ENCODE measurements at regions not wholly inside any gene's neighbourhood (a gene's known extent, or its start where the extent isn't known, plus 50 kb on each side); places are given as distances from the start of the nearest gene placed in this dataset.

- no peak for TF ChIP-seq CTCF (IDR thresholded peaks at IDR 0.05 in 2 of 3, conservative IDR thresholded peaks at IDR 0.05 in 1 of 3; ENCODE audit: borderline replicate concordance in 1 of 3, insufficient read depth in 1 of 3, low read depth in 2 of 3, low read length in 2 of 3)
- TF ChIP-seq POLR2A (IDR thresholded peaks at IDR 0.05; ENCODE audit: borderline replicate concordance, extremely low read depth, insufficient read depth, insufficient read length) = no peak
Measured at GRCh38 chrX:42273387-42273786, 350.0 kb upstream of the CASK start (continued).

- ChIA-PET RAD21 (ENCODE audit: low non-redundant PET in 1 of 2, low total read pairs in 2 of 2, uncharacterized antibody in 2 of 2, unreplicated experiment in 2 of 2) (no interaction called here), POLR2A (no interaction called here), CTCF (no interaction called here)
- Histone ChIP-seq H3K27me3 (ENCODE audit: insufficient read depth, low read length) (no peaks in the 10 kb centered on the region), H2AFZ (ENCODE audit: low read depth, low read length, poor library complexity, severe bottlenecking) (no peak overlapping the region), H3K9ac (ENCODE audit: low read length) (no peak overlapping the region), H3K79me2 (ENCODE audit: insufficient read depth, low read length) (no peaks in the 10 kb centered on the region), H3K4me3 (replicated peaks in 1 of 2; ENCODE audit: low read depth in 1 of 2, low read length in 2 of 2) (no peak overlapping the region), H4K20me1 (ENCODE audit: insufficient read depth) (no peaks in the 10 kb centered on the region), H3K4me1 (ENCODE audit: control insufficient read depth in 1 of 2, insufficient read depth in 2 of 2, low read length in 2 of 2) (no peaks in the 10 kb centered on the region), H3K4me2 (ENCODE audit: low read length) (no peak overlapping the region), H3K9me3 (ENCODE audit: control insufficient read depth in 1 of 2, insufficient read depth in 1 of 2, low read depth in 1 of 2, low read length in 2 of 2) (no peaks in the 10 kb centered on the region), H3K36me3 (ENCODE audit: control insufficient read depth in 1 of 2, insufficient read depth in 2 of 2, low read length in 2 of 2) (no peaks in the 10 kb centered on the region), H3K27ac (ENCODE audit: low read depth, low read length) (no peak overlapping the region), H3K9me2 (ENCODE audit: insufficient read depth) (no peaks in the 10 kb centered on the region)
- no peak for ATAC-seq
- no TSS peak for BruUV-seq (replicated peaks)
- no peak for DNase-seq (ENCODE audit: low read depth, low spot score)
- intact Hi-C loops (cut with micrococcal nuclease) = no loop called here
- TF ChIP-seq ZFX (IDR thresholded peaks at IDR 0.05) (no peak), YY1 (IDR thresholded peaks at IDR 0.05; ENCODE audit: extremely low read depth, insufficient replicate concordance, low read depth, low read length) (no peak), ELF1 (IDR thresholded peaks at IDR 0.05; ENCODE audit: borderline replicate concordance, low read depth) (no peak), EZH2 (IDR thresholded peaks at IDR 0.05) (no peak), CTCF (IDR thresholded peaks at IDR 0.05 in 2 of 3, conservative IDR thresholded peaks at IDR 0.05 in 1 of 3; ENCODE audit: borderline replicate concordance in 1 of 3, insufficient read depth in 1 of 3, low read depth in 2 of 3, low read length in 2 of 3) (no peak), POLR2AphosphoS5 (IDR thresholded peaks at IDR 0.05; ENCODE audit: low read depth, low read length) (no peak), ZBTB33 (IDR thresholded peaks at IDR 0.05; ENCODE audit: extremely low read depth, insufficient replicate concordance, low read length) (no peak), POLR2A (IDR thresholded peaks at IDR 0.05; ENCODE audit: borderline replicate concordance, extremely low read depth, insufficient read depth, insufficient read length) (no peak), TCF7L2 (IDR thresholded peaks at IDR 0.05; ENCODE audit: borderline replicate concordance, extremely low read depth, insufficient read depth, insufficient read length) (no peak), SRF (IDR thresholded peaks at IDR 0.05; ENCODE audit: low read depth) (no peak), JUND (IDR thresholded peaks at IDR 0.05) (no peak), REST (IDR thresholded peaks at IDR 0.05; ENCODE audit: low read depth) (no peak)
Measured at GRCh38 chrX:42269186-42269585, 345.8 kb upstream of the CASK start.

All from HCT116 (cell line).